ENCODE measurements at regions not wholly inside any gene's neighbourhood (a gene's known extent, or its start where the extent isn't known, plus 50 kb on each side); places are given as distances from the start of the nearest gene placed in this dataset.

DNA sequence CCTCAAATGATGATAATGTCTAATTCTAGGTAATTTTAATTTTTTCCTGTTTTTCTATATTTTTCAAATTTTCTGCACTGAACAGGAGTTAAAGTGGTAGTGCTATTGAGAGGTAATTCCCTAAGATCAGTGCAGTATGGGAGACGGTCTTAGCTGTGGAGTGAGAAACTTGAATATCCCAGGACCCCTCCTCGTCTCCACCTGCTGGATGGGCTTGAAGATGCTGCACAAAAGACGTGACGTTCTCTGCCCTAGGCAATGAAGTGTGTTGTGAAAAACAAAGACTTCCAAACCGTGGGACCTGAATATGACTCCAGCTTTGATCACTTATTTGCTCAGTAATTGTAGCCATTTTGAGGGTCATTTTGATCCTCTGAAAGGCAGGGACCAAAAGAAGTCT is 298.1 kb downstream of the VRK1 start:
- no peak for TF ChIP-seq CTCF (IDR thresholded peaks at IDR 0.05; ENCODE audit: low read depth, low read length, missing control alignments)
- no peak overlapping the region for H3K4me3 ChIP-seq (ENCODE audit: low read depth, low read length)
- DNase-seq (ENCODE audit: low read depth): no peak
- in situ Hi-C loops (cut with HindIII; ENCODE audit: low sequenced_read_pairs): no loop called here

DNA sequence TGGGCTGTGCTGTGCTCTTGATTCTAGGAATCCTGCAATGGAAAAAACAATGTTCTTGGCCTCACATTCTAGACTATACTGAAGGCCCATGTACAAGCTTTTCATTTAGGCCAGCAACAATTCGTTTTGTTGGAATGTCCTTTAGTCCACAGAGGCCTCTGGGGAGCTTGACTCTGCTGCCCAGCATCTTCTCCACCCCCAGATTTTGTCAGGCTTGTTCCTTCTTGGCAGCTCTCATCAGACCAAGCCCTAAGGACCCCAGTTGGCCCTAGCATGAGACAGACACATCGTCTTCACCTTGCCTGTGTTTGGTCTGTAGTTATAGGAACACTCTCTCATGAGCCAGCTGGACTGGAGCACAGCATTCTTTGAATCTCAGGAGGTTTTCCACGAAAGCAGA is 300.1 kb downstream of the VRK1 start:
- in situ Hi-C loops (cut with HindIII; ENCODE audit: low sequenced_read_pairs): no loop called here
- no peak overlapping the region for H3K4me3 ChIP-seq (ENCODE audit: low read depth, low read length)
- no peak for TF ChIP-seq CTCF (IDR thresholded peaks at IDR 0.05; ENCODE audit: low read depth, low read length, missing control alignments)
- no peak for DNase-seq (ENCODE audit: low read depth)

GRCh38 chr14:97100306-97100705 is 303.1 kb downstream of the VRK1 start:
- in situ Hi-C loops (cut with HindIII; ENCODE audit: low sequenced_read_pairs): no loop called here
- no peak for DNase-seq (ENCODE audit: low read depth)
- H3K4me3 ChIP-seq (ENCODE audit: low read depth, low read length): no peak overlapping the region
- no peak for TF ChIP-seq CTCF (IDR thresholded peaks at IDR 0.05; ENCODE audit: low read depth, low read length, missing control alignments)

- no peak for DNase-seq (ENCODE audit: low read depth)
- in situ Hi-C loops (cut with HindIII; ENCODE audit: low sequenced_read_pairs): no loop called here
- H3K4me3 ChIP-seq (ENCODE audit: low read depth, low read length): no peak overlapping the region
- TF ChIP-seq CTCF (IDR thresholded peaks at IDR 0.05; ENCODE audit: low read depth, low read length, missing control alignments): no peak
These were observed 304.4 kb downstream of the VRK1 start for GRCh38 chr14:97101561-97101960.

- no peak for DNase-seq (ENCODE audit: low read depth)
- H3K4me3 ChIP-seq (ENCODE audit: low read depth, low read length): no peak overlapping the region
- no peak for TF ChIP-seq CTCF (IDR thresholded peaks at IDR 0.05; ENCODE audit: low read depth, low read length, missing control alignments)
- in situ Hi-C loops (cut with HindIII; ENCODE audit: low sequenced_read_pairs): no loop called here
These were observed 306.8 kb downstream of the VRK1 start for GRCh38 chr14:97104029-97104428.

DNA sequence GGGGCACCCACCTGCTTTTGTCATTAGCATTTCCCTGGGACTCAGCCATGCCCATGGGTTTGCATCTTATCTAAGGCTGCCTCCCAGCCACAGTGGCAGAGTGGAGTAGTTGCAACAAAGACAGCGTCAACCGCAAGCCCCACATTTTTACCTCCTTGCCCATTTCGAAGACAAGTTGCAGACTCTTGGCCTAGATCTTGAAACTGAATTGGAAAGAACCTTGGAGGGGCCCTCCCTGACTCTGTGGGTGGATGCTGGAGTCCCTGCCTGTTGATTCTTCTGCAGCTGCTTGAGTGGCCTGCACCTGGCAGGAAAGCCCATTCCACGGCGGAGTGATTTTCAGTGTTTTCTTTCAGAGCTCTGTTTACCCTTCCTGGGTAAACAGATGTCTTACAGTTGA is 309.0 kb downstream of the VRK1 start:
- in situ Hi-C loops (cut with HindIII; ENCODE audit: low sequenced_read_pairs): no loop called here
- no peak for TF ChIP-seq CTCF (IDR thresholded peaks at IDR 0.05; ENCODE audit: low read depth, low read length, missing control alignments)
- H3K4me3 ChIP-seq (ENCODE audit: low read depth, low read length): no peak overlapping the region
- no peak for DNase-seq (ENCODE audit: low read depth)

DNA sequence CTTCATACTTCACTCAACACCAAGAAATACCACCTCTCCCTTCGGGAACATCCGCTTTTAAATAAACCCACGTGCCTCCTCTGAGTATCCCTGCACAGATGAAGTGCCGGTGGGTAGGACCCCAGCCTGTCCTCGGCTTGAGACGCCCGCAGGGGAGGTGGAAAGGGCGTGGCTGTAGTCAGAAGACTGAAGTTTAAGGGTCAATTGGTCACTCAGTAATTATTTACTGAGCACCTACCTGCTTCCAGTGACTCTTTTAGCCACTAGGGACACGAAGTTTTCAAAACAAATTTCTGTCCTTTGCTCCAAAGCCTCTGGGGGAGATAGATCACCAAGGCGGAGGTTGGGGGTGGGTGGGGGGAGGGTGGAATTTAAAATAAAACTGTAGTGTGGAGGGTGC is 309.4 kb downstream of the VRK1 start:
- in situ Hi-C loops (cut with HindIII; ENCODE audit: low sequenced_read_pairs): no loop called here

More for the DNA sequence above, 309.4 kb downstream of the VRK1 start:
- TF ChIP-seq CTCF (IDR thresholded peaks at IDR 0.05; ENCODE audit: low read depth, low read length, missing control alignments): no peak
- no peak overlapping the region for H3K4me3 ChIP-seq (ENCODE audit: low read depth, low read length)
- DNase-seq (ENCODE audit: low read depth): no peak
